ENCODE measurements at regions not wholly inside any gene's neighbourhood (a gene's known extent, or its start where the extent isn't known, plus 50 kb on each side); places are given as distances from the start of the nearest gene placed in this dataset.
"Not testable (repeated sequence)": the region's sequence is repeated elsewhere in the genome, so short reads cannot be mapped to it uniquely, and the experiment has no call there.

- Histone ChIP-seq H3K4me1 (ENCODE audit: control insufficient read depth, insufficient read depth, low read length) (no peaks in the 10 kb centered on the region), H3K9ac (ENCODE audit: low read length) (no peak overlapping the region), H3K27me3 (ENCODE audit: control insufficient read depth, insufficient read depth, low read length) (no peaks in the 10 kb centered on the region), H3K27ac (ENCODE audit: low read depth, low read length) (no peak overlapping the region), H3K9me3 (ENCODE audit: control insufficient read depth, insufficient read depth, low read depth, low read length) (no peaks in the 10 kb centered on the region), H3K36me3 (ENCODE audit: control insufficient read depth, insufficient read depth, low read length) (no peaks in the 10 kb centered on the region), H3K4me3 (ENCODE audit: low read depth, low read length) (no peak overlapping the region)
Measured at GRCh38 chr3:6439824-6440223, 421.1 kb upstream of the GRM7 start.

GRCh38 chr3:6444888-6445658, 415.8 kb upstream of the GRM7 start:
- H3K36me3 ChIP-seq (ENCODE audit: control insufficient read depth, insufficient read depth, low read length): no peaks in the 10 kb centered on the region
- H3K9me3 ChIP-seq (ENCODE audit: control insufficient read depth, insufficient read depth, low read depth, low read length): no peaks in the 10 kb centered on the region
- no peak overlapping the region for H3K4me3 ChIP-seq (ENCODE audit: low read depth, low read length)
- H3K9ac ChIP-seq (ENCODE audit: low read length): no peak overlapping the region
- peaks cover 5% of the 10 kb centered on the region; the same call in 1 of the 2 replicates for H3K4me1 ChIP-seq (ENCODE audit: control insufficient read depth, insufficient read depth, low read length)
- no peak overlapping the region for H3K27ac ChIP-seq (ENCODE audit: low read depth, low read length)
- no peaks in the 10 kb centered on the region for H3K27me3 ChIP-seq (ENCODE audit: control insufficient read depth, insufficient read depth, low read length)

- no peak overlapping the region for H3K9ac ChIP-seq (ENCODE audit: low read length)
- peaks cover 5% of the 10 kb centered on the region; the same call in 1 of the 2 replicates for H3K4me1 ChIP-seq (ENCODE audit: control insufficient read depth, insufficient read depth, low read length)
- no peaks in the 10 kb centered on the region for H3K36me3 ChIP-seq (ENCODE audit: control insufficient read depth, insufficient read depth, low read length)
- no peaks in the 10 kb centered on the region for H3K27me3 ChIP-seq (ENCODE audit: control insufficient read depth, insufficient read depth, low read length)
- H3K4me3 ChIP-seq (ENCODE audit: low read depth, low read length): no peak overlapping the region
- H3K9me3 ChIP-seq (ENCODE audit: control insufficient read depth, insufficient read depth, low read depth, low read length): no peaks in the 10 kb centered on the region
- H3K27ac ChIP-seq (ENCODE audit: low read depth, low read length): no peak overlapping the region
Measured at GRCh38 chr3:6447166-6447801, 413.6 kb upstream of the GRM7 start.

- H3K36me3 ChIP-seq (ENCODE audit: control insufficient read depth, insufficient read depth, low read length): no peaks in the 10 kb centered on the region
- peaks cover 5% of the 10 kb centered on the region; the same call in 1 of the 2 replicates for H3K4me1 ChIP-seq (ENCODE audit: control insufficient read depth, insufficient read depth, low read length)
- no peak overlapping the region for H3K4me3 ChIP-seq (ENCODE audit: low read depth, low read length)
- H3K9me3 ChIP-seq (ENCODE audit: control insufficient read depth, insufficient read depth, low read depth, low read length): no peaks in the 10 kb centered on the region
- H3K27ac ChIP-seq (ENCODE audit: low read depth, low read length): no peak overlapping the region
- no peaks in the 10 kb centered on the region for H3K27me3 ChIP-seq (ENCODE audit: control insufficient read depth, insufficient read depth, low read length)
- H3K9ac ChIP-seq (ENCODE audit: low read length): no peak overlapping the region
Measured at GRCh38 chr3:6448011-6448410, 412.9 kb upstream of the GRM7 start.

DNA sequence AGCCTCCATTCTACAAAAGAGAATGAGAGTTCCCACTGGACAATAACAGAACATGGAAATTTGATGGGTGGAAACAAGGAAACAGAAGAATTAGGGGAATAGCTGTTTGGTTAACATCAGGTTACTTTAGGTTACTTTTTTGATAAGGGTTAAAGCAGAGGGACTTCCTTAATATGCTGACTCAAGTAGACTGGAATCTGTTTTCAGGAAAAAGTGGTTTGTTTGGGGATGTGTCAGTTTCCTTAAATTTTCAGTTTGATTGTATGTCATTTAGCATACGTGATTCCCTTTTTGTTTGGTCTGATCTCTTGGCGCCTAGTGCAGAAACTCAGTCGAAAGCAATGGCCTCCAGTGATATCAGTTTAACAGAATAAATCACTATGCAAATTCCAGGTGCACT, 411.8 kb upstream of the GRM7 start:
- H3K4me3 ChIP-seq (ENCODE audit: low read depth, low read length): no peak overlapping the region
- H3K9me3 ChIP-seq (ENCODE audit: control insufficient read depth, insufficient read depth, low read depth, low read length): no peaks in the 10 kb centered on the region

DNA sequence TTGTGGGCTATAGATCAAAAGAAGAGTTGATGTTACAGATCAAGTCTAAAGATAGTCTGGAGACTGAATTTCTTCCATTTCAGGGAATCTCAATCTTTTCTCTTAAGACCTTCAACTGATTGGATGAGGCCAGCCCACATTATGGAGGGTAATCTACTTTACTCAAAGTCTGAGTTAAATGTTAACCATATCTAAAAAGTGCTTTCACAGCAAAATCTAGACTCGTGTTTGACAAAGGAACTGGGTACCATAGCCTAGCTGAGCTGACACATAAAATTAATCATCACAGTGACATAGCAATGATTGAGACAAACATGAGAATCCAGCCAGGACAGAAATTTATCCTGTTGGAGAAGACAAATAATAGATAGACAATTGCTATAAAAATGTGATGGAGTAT, 407.9 kb upstream of the GRM7 start:
- Histone ChIP-seq H3K4me3 (ENCODE audit: low read depth, low read length) (no peak overlapping the region), H3K27ac (ENCODE audit: low read depth, low read length) (no peak overlapping the region), H3K9ac (ENCODE audit: low read length) (no peak overlapping the region), H3K9me3 (ENCODE audit: control insufficient read depth, insufficient read depth, low read depth, low read length) (no peaks in the 10 kb centered on the region), H3K27me3 (ENCODE audit: control insufficient read depth, insufficient read depth, low read length) (no peaks in the 10 kb centered on the region), H3K4me1 (ENCODE audit: control insufficient read depth, insufficient read depth, low read length) (no peaks in the 10 kb centered on the region), H3K36me3 (ENCODE audit: control insufficient read depth, insufficient read depth, low read length) (no peaks in the 10 kb centered on the region)

More for the DNA sequence above, 411.8 kb upstream of the GRM7 start:
- H3K36me3 ChIP-seq (ENCODE audit: control insufficient read depth, insufficient read depth, low read length): no peaks in the 10 kb centered on the region
- H3K9ac ChIP-seq (ENCODE audit: low read length): no peak overlapping the region
- H3K27me3 ChIP-seq (ENCODE audit: control insufficient read depth, insufficient read depth, low read length): no peaks in the 10 kb centered on the region
- no peak overlapping the region for H3K27ac ChIP-seq (ENCODE audit: low read depth, low read length)
- peaks cover 5% of the 10 kb centered on the region; the same call in 1 of the 2 replicates for H3K4me1 ChIP-seq (ENCODE audit: control insufficient read depth, insufficient read depth, low read length)

- no peaks in the 10 kb centered on the region for H3K36me3 ChIP-seq (ENCODE audit: control insufficient read depth, insufficient read depth, low read length)
- no peak overlapping the region for H3K27ac ChIP-seq (ENCODE audit: low read depth, low read length)
- H3K9ac ChIP-seq (ENCODE audit: low read length): no peak overlapping the region
- H3K4me3 ChIP-seq (ENCODE audit: low read depth, low read length): no peak overlapping the region
- H3K27me3 ChIP-seq (ENCODE audit: control insufficient read depth, insufficient read depth, low read length): no peaks in the 10 kb centered on the region
- no peaks in the 10 kb centered on the region for H3K9me3 ChIP-seq (ENCODE audit: control insufficient read depth, insufficient read depth, low read depth, low read length)
- H3K4me1 ChIP-seq (ENCODE audit: control insufficient read depth, insufficient read depth, low read length): no peaks in the 10 kb centered on the region
Measured at GRCh38 chr3:6455031-6455430, 405.9 kb upstream of the GRM7 start.

GRCh38 chr3:6467186-6467585, 393.7 kb upstream of the GRM7 start:
- Histone ChIP-seq H3K9ac (ENCODE audit: low read length) (no peak overlapping the region), H3K27ac (ENCODE audit: low read depth, low read length) (no peak overlapping the region), H3K4me3 (ENCODE audit: low read depth, low read length) (no peak overlapping the region), H3K9me3 (ENCODE audit: control insufficient read depth, insufficient read depth, low read depth, low read length) (no peaks in the 10 kb centered on the region), H3K4me1 (ENCODE audit: control insufficient read depth, insufficient read depth, low read length) (no peaks in the 10 kb centered on the region), H3K27me3 (ENCODE audit: control insufficient read depth, insufficient read depth, low read length) (no peaks in the 10 kb centered on the region), H3K36me3 (ENCODE audit: control insufficient read depth, insufficient read depth, low read length) (no peaks in the 10 kb centered on the region)

DNA sequence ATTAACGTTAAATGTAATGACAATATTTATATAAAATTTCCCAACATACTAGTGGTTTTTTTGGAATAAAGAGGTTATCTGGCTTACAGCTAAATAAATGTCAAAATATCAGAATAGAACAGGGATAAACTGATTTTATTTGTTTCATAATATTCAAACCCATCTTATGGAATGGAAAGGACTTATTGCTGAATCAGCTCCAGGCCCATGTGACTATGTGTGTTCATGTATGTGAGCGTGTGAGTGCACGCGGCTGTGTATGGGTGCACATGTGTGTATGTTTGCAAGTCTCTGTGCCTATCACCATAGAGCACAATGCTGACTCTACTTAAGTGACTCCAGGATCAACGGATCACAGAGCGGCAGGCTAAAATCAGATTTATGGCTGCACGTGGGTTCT, 392.3 kb upstream of the GRM7 start:
- no peaks in the 10 kb centered on the region for H3K4me1 ChIP-seq (ENCODE audit: control insufficient read depth, insufficient read depth, low read length)
- H3K27ac ChIP-seq (ENCODE audit: low read depth, low read length): no peak overlapping the region
- no peak overlapping the region for H3K9ac ChIP-seq (ENCODE audit: low read length)
- no peaks in the 10 kb centered on the region for H3K9me3 ChIP-seq (ENCODE audit: control insufficient read depth, insufficient read depth, low read depth, low read length)
- H3K27me3 ChIP-seq (ENCODE audit: control insufficient read depth, insufficient read depth, low read length): no peaks in the 10 kb centered on the region
- no peak overlapping the region for H3K4me3 ChIP-seq (ENCODE audit: low read depth, low read length)
- no peaks in the 10 kb centered on the region for H3K36me3 ChIP-seq (ENCODE audit: control insufficient read depth, insufficient read depth, low read length)

- Histone ChIP-seq H3K4me1 (ENCODE audit: control insufficient read depth, insufficient read depth, low read length) (no peaks in the 10 kb centered on the region), H3K4me3 (ENCODE audit: low read depth, low read length) (no peak overlapping the region), H3K27ac (ENCODE audit: low read depth, low read length) (no peak overlapping the region), H3K36me3 (ENCODE audit: control insufficient read depth, insufficient read depth, low read length) (no peaks in the 10 kb centered on the region), H3K9ac (ENCODE audit: low read length) (no peak overlapping the region), H3K27me3 (ENCODE audit: control insufficient read depth, insufficient read depth, low read length) (no peaks in the 10 kb centered on the region), H3K9me3 (ENCODE audit: control insufficient read depth, insufficient read depth, low read depth, low read length) (no peaks in the 10 kb centered on the region)
Measured at GRCh38 chr3:6471744-6472143, 389.2 kb upstream of the GRM7 start.

DNA sequence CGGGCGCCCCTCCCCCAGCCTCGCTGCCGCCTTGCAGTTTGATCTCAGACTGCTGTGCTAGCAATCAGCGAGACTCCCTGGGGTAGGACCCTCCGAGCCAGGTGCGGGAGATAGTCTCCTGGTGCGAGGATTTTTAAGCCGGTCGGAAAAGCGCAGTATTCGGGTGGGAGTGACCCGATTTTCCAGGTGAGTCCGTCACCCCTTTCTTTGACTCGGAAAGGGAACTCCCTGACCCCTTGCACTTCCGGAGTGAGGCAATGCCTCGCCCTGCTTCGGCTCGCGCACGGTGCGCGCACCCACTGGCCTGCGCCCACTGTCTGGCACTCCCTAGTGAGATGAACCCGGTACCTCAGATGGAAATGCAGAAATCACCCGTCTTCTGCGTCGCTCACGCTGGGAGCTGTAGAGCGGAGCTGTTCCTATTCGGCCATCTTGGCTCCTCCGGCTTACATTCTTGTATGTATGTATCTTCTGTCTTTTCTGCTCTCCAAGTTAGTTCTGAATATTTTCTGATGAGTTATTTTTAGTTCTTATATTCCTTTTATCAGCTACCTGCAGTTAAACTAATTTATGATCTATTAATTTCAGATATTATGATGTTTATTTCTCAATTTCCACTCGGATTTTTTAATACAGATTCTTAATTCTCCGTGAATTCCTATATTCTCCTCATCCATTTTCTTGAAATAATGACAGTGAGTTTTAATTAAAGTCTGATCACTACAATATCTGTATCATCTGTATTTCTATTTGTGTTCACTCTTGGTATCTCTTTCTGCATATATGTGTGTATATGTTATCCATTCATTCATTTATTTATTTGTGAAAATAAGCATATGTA, 370.2 kb upstream of the GRM7 start:
- not testable (repeated sequence) for H3K4me1 ChIP-seq (ENCODE audit: control insufficient read depth, insufficient read depth, low read length); H3K9me3 ChIP-seq (ENCODE audit: control insufficient read depth, insufficient read depth, low read depth, low read length); H3K27me3 ChIP-seq (ENCODE audit: control insufficient read depth, insufficient read depth, low read length)
- Histone ChIP-seq H3K4me3 (ENCODE audit: low read depth, low read length) (peak overlapping the region; percentile 64), H3K27ac (ENCODE audit: low read depth, low read length) (peak overlapping the region; percentile 84; the same call in 1 of the 2 replicates), H3K9ac (ENCODE audit: low read length) (peak overlapping the region; percentile 70), H3K36me3 (ENCODE audit: control insufficient read depth, insufficient read depth, low read length) (peaks cover 16% of the 10 kb centered on the region; the same call in 1 of the 2 replicates)
